Hepatocyte (in vitro differentiated cells): ENCODE measurements at regions not wholly inside any gene's neighbourhood (a gene's known extent, or its start where the extent isn't known, plus 50 kb on each side); places are given as distances from the start of the nearest gene placed in this dataset.

Source experiments
- CTCF ChIP-seq: fragments of 200-600 bp; sonication (generic); IDR thresholded peaks from 2 replicates; pipeline ENCODE4 v1.5.1; 2016; ENCODE audit warnings: antibody characterized with exemption, mild to moderate bottlenecking; ENCODE audit not compliant: poor library complexity
- EZH2 ChIP-seq: fragments of 200-600 bp; sonication (generic); IDR thresholded peaks from 2 replicates; pipeline ENCODE4 v1.6.1; 2016; ENCODE audit warnings: antibody characterized with exemption, mild to moderate bottlenecking, borderline replicate concordance

DNA sequence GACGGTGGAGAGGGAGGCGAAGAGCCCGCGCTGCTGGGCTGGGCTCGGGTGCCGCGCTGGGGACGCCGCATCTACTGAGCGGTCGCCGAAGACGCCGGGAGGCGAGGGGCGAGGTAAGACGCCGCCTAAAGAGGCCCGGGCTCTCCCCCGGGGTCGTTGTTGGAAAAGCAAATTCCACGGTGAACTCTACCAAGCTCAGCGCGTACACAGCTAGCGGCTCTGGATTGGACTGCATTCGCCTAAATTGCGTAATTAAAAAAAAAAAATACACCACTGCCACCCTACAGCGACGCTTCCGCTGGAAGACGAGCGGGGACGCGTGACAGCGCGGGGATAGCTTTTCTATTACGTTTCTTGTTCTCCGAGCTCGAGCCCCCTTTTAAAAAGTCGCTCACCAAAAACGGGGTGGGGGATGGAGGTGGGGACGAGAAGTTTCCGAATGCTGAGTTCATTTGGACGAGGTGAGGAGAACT is 92.0 kb upstream of the PRDM1 start:
- TF ChIP-seq CTCF: no peak
- TF ChIP-seq EZH2: no peak
